ENCODE measurements at regions not wholly inside any gene's neighbourhood (a gene's known extent, or its start where the extent isn't known, plus 50 kb on each side); places are given as distances from the start of the nearest gene placed in this dataset.

- no peaks in the 10 kb centered on the region for H3K27me3 ChIP-seq
- H3K9ac ChIP-seq = no peak overlapping the region
- TF ChIP-seq Cebpa-rat (IDR thresholded peaks at IDR 0.05) = no peak
- H3K9me3 ChIP-seq = no peaks in the 10 kb centered on the region
- H3K36me3 ChIP-seq = no peaks in the 10 kb centered on the region
- no peak overlapping the region for H3K4me3 ChIP-seq
- H3K4me1 ChIP-seq = no peaks in the 10 kb centered on the region
- no peaks in the 10 kb centered on the region for H4K20me1 ChIP-seq
- H3K4me2 ChIP-seq = no peak overlapping the region
- no peak overlapping the region for H3K27ac ChIP-seq
Measured at GRCh38 chr7:51764976-51765375, 448.4 kb upstream of the COBL start.

- no peak overlapping the region for H3K4me3 ChIP-seq
Measured at GRCh38 chr7:51759985-51760384, 443.4 kb upstream of the COBL start.

GRCh38 chr7:51757960-51758359, 441.4 kb upstream of the COBL start:
- H3K27me3 ChIP-seq = no peaks in the 10 kb centered on the region
- no peak overlapping the region for H3K4me2 ChIP-seq
- H4K20me1 ChIP-seq = no peaks in the 10 kb centered on the region
- H3K4me3 ChIP-seq = no peak overlapping the region
- H3K9ac ChIP-seq = no peak overlapping the region
- no peak overlapping the region for H3K27ac ChIP-seq
- no peaks in the 10 kb centered on the region for H3K4me1 ChIP-seq
- no peaks in the 10 kb centered on the region for H3K9me3 ChIP-seq
- no peaks in the 10 kb centered on the region for H3K36me3 ChIP-seq
- no peak for TF ChIP-seq Cebpa-rat (IDR thresholded peaks at IDR 0.05)

More at GRCh38 chr7:51759985-51760384, 443.4 kb upstream of the COBL start:
- Histone ChIP-seq H3K4me1 (no peaks in the 10 kb centered on the region), H3K4me2 (no peak overlapping the region), H4K20me1 (no peaks in the 10 kb centered on the region), H3K27me3 (no peaks in the 10 kb centered on the region), H3K9ac (no peak overlapping the region), H3K9me3 (no peaks in the 10 kb centered on the region), H3K27ac (no peak overlapping the region), H3K36me3 (no peaks in the 10 kb centered on the region)
- TF ChIP-seq Cebpa-rat (IDR thresholded peaks at IDR 0.05) = no peak

GRCh38 chr7:51732951-51733350, 416.3 kb upstream of the COBL start:
- no peak for TF ChIP-seq Cebpa-rat (IDR thresholded peaks at IDR 0.05)
- H3K27me3 ChIP-seq = no peaks in the 10 kb centered on the region
- H3K9ac ChIP-seq = no peak overlapping the region
- no peak overlapping the region for H3K27ac ChIP-seq
- H4K20me1 ChIP-seq = no peaks in the 10 kb centered on the region
- H3K4me1 ChIP-seq = no peaks in the 10 kb centered on the region
- H3K36me3 ChIP-seq = no peaks in the 10 kb centered on the region
- H3K4me3 ChIP-seq = no peak overlapping the region
- H3K9me3 ChIP-seq = 0 out of 2 replicates have a peak, but pooled peaks cover 7% of the 10 kb centered on the region
- H3K4me2 ChIP-seq = no peak overlapping the region

GRCh38 chr7:51732116-51732515, 415.5 kb upstream of the COBL start:
- Histone ChIP-seq H3K27me3 (no peaks in the 10 kb centered on the region), H3K9ac (no peak overlapping the region)
- TF ChIP-seq Cebpa-rat (IDR thresholded peaks at IDR 0.05) = no peak

GRCh38 chr7:51731075-51731474, 414.5 kb upstream of the COBL start:
- no peaks in the 10 kb centered on the region for H3K4me1 ChIP-seq
- H3K27me3 ChIP-seq = no peaks in the 10 kb centered on the region
- no peak overlapping the region for H3K4me3 ChIP-seq
- no peaks in the 10 kb centered on the region for H4K20me1 ChIP-seq
- TF ChIP-seq Cebpa-rat (IDR thresholded peaks at IDR 0.05) = no peak
- H3K36me3 ChIP-seq = no peaks in the 10 kb centered on the region
- no peak overlapping the region for H3K9ac ChIP-seq
- no peak overlapping the region for H3K4me2 ChIP-seq
- no peak overlapping the region for H3K27ac ChIP-seq
- H3K9me3 ChIP-seq = 0 out of 2 replicates have a peak, but pooled peaks cover 7% of the 10 kb centered on the region

More at GRCh38 chr7:51732116-51732515, 415.5 kb upstream of the COBL start:
- H4K20me1 ChIP-seq = no peaks in the 10 kb centered on the region
- no peak overlapping the region for H3K4me2 ChIP-seq
- H3K4me1 ChIP-seq = no peaks in the 10 kb centered on the region
- no peaks in the 10 kb centered on the region for H3K36me3 ChIP-seq
- H3K4me3 ChIP-seq = no peak overlapping the region
- 0 out of 2 replicates have a peak, but pooled peaks cover 7% of the 10 kb centered on the region for H3K9me3 ChIP-seq
- H3K27ac ChIP-seq = no peak overlapping the region

- no peak overlapping the region for H3K27ac ChIP-seq
- no peaks in the 10 kb centered on the region for H3K4me1 ChIP-seq
- no peak overlapping the region for H3K9ac ChIP-seq
- no peak for TF ChIP-seq Cebpa-rat (IDR thresholded peaks at IDR 0.05)
- H3K4me3 ChIP-seq = no peak overlapping the region
- 0 out of 2 replicates have a peak, but pooled peaks cover 1% of the 10 kb centered on the region for H3K9me3 ChIP-seq
- H3K36me3 ChIP-seq = no peaks in the 10 kb centered on the region
- no peaks in the 10 kb centered on the region for H3K27me3 ChIP-seq
- no peaks in the 10 kb centered on the region for H4K20me1 ChIP-seq
- H3K4me2 ChIP-seq = no peak overlapping the region
Measured at GRCh38 chr7:51727441-51727840, 410.8 kb upstream of the COBL start.

GRCh38 chr7:51706851-51707250, 390.2 kb upstream of the COBL start:
- Histone ChIP-seq H3K4me2 (no peak overlapping the region), H3K27ac (no peak overlapping the region), H3K4me3 (no peak overlapping the region), H3K9ac (no peak overlapping the region), H3K9me3 (no peaks in the 10 kb centered on the region), H4K20me1 (no peaks in the 10 kb centered on the region), H3K36me3 (no peaks in the 10 kb centered on the region), H3K27me3 (no peaks in the 10 kb centered on the region), H3K4me1 (no peaks in the 10 kb centered on the region)
- TF ChIP-seq Cebpa-rat (IDR thresholded peaks at IDR 0.05) = no peak

GRCh38 chr7:51705701-51706100, 389.1 kb upstream of the COBL start:
- H3K4me2 ChIP-seq = no peak overlapping the region
- H3K4me1 ChIP-seq = no peaks in the 10 kb centered on the region
- TF ChIP-seq Cebpa-rat (IDR thresholded peaks at IDR 0.05) = no peak
- H4K20me1 ChIP-seq = no peaks in the 10 kb centered on the region
- H3K9me3 ChIP-seq = no peaks in the 10 kb centered on the region
- H3K27me3 ChIP-seq = no peaks in the 10 kb centered on the region
- no peak overlapping the region for H3K27ac ChIP-seq
- H3K36me3 ChIP-seq = no peaks in the 10 kb centered on the region
- H3K9ac ChIP-seq = no peak overlapping the region
- H3K4me3 ChIP-seq = no peak overlapping the region

- Histone ChIP-seq H3K9ac (no peak overlapping the region), H4K20me1 (no peaks in the 10 kb centered on the region), H3K4me3 (no peak overlapping the region), H3K36me3 (no peaks in the 10 kb centered on the region), H3K4me1 (no peaks in the 10 kb centered on the region), H3K27me3 (no peaks in the 10 kb centered on the region), H3K4me2 (no peak overlapping the region), H3K9me3 (no peaks in the 10 kb centered on the region), H3K27ac (no peak overlapping the region)
- TF ChIP-seq Cebpa-rat (IDR thresholded peaks at IDR 0.05) = no peak
Measured at GRCh38 chr7:51702673-51703072, 386.1 kb upstream of the COBL start.

- Histone ChIP-seq H4K20me1 (no peaks in the 10 kb centered on the region), H3K27ac (no peak overlapping the region), H3K9me3 (no peaks in the 10 kb centered on the region), H3K4me3 (no peak overlapping the region), H3K36me3 (no peaks in the 10 kb centered on the region), H3K27me3 (no peaks in the 10 kb centered on the region), H3K4me1 (no peaks in the 10 kb centered on the region), H3K9ac (no peak overlapping the region), H3K4me2 (no peak overlapping the region)
- TF ChIP-seq Cebpa-rat (IDR thresholded peaks at IDR 0.05) = no peak
Measured at GRCh38 chr7:51701935-51702334, 385.3 kb upstream of the COBL start.
